GM11168 (cell line): ENCODE measurements at regions not wholly inside any gene's neighbourhood (a gene's known extent, or its start where the extent isn't known, plus 50 kb on each side); places are given as distances from the start of the nearest gene placed in this dataset.

Source experiments
- in situ Hi-C: fragments of 300-500 bp; cut with MboI; formaldehyde crosslinking; loops from one replicate; pipeline ENCODE4 v1.12.0; 2022; ENCODE audit warnings: low sequenced_read_pairs; ENCODE audit not compliant: unreplicated experiment

DNA sequence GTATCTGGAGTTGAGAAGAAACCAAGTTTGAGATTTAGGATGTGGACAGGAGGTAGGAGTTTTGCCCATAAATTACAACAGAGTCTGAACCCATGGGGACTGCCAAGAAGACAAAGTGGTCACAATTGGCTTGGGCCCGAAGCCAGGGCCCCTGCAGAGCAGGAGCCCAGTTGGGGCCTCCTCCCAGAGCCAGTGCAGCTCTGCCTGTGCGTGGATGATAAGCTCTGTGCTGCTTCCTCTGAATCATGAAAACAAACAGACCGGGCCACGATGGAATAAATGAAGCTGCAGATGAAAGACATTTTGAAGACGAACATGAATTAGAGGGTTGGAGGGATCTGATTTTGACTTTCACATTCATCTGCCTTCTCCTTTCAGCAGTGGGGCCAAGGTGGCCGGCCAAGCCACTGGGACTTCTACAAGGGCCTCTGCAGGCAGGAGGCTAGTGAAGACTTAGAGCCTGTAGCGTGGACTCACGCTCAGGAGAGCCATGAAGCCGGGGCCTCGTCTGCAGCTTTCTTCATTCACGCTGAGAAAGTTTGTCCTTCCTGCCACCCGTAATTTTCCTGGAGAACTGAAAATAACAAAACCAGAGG is 156.8 kb upstream of the LYZL1 start:
- in situ Hi-C loops = loop anchor here (25.0 kb wide), 1 partner anchor 470 kb away; no protein-coding TSS in a partner anchor

GRCh38 chr10:29132551-29133111 is 156.2 kb upstream of the LYZL1 start:
- in situ Hi-C loops = loop anchor here (25.0 kb wide), 1 partner anchor 470 kb away; no protein-coding TSS in a partner anchor

DNA sequence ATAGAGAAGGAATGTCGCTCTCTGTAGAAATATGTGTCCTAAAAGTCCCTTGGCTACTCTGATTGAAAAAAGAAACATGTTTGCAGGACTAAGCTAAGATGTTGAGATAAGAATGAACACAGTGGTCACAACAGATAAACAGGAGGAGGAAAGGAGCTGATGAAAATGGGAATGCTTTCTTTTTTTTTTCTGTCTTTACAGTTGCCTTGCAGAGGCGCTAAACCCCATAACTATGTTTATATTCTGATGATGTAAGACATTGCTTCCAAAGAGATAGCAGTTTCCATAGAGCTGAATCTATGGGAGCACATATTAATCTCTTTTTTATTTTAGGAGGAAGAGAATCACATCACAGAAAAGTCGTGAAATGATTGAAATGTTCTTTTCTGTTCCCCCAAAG is 153.5 kb upstream of the LYZL1 start:
- in situ Hi-C loops = loop anchor here (25.0 kb wide), 1 partner anchor 473 kb away; no protein-coding TSS in a partner anchor

DNA sequence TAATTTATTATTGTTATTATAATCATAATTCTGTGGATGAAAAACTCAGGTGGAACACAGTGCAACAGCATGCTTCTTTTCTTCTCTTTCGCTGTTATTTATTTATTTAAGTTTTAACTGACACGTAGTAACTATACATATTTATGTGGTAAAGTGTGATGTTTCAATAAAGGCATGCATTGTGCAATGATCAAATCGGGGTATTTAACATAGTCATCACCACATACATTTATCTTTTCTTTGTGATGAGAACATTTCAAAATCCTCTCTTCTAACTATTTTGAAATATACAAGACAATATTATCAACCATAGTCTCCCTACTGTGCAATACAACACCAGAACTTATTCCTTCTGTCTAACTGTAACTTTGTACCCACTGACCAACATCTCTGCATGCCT is 152.5 kb upstream of the LYZL1 start:
- in situ Hi-C loops = loop anchor here (25.0 kb wide), 1 partner anchor 474 kb away; no protein-coding TSS in a partner anchor

GRCh38 chr10:29140151-29140550 is 148.7 kb upstream of the LYZL1 start:
- in situ Hi-C loops = loop anchor here (25.0 kb wide), 1 partner anchor 478 kb away; no protein-coding TSS in a partner anchor

GRCh38 chr10:29140991-29141390 is 147.9 kb upstream of the LYZL1 start:
- in situ Hi-C loops = loop anchor here (25.0 kb wide), 1 partner anchor 479 kb away; no protein-coding TSS in a partner anchor

DNA sequence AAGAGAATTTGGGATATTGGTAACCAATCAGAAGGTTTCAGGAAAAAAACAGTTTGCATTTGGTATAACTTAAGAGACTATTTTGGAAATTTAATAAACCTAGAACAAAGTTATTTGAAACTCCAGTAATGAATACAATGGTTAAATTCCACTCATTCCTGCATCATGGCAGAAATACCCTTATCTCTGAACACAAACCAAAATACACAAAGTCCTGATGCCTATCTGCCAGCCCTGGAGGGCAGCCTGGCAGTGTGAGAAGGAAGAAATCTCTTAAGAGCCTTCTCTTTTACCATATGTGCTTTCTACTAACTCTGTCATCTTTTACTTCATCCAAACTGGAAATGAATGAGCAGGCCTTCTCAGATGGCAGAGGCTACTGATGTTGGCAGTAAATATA is 147.1 kb upstream of the LYZL1 start:
- in situ Hi-C loops = loop anchor here (25.0 kb wide), 1 partner anchor 479 kb away; no protein-coding TSS in a partner anchor

DNA sequence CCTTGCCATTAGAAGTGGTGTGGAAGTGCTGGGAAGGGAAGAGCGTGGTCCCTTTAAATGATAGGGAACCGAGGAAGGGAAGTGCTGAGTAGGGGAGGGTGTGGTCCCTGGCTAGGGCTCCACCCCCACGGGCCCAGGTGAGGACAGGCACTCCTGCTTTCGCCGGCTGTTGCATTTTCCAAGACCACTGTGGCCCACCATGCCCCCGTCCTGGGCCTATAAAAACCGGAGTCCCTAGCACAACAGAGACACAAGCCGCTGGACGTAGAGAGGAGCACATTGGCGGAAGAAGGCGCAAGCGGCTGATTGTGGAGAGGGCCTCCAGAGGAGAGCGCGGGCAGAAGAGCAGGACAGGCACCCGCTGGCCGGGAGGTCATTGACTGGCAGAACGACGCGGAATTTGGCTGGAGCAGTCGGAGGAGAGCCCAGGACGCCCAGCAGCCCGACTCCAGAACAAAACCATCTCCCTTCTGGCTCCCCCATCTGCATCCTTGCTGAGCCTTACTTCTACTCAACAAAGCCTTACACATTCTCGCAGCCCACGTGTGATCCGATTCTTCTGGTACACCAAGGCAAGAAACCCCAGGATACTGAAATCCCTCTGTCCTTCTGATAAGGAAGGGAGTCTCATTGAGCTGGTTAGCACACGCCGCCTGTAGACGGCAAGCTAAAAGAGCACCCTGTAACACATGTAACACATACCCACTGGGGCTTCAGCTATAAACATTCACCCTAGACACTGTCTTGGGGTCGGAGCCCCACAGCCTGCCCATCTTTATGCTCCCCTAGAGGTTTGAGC is 146.2 kb upstream of the LYZL1 start:
- in situ Hi-C loops = loop anchor here (25.0 kb wide), 1 partner anchor 480 kb away; no protein-coding TSS in a partner anchor

DNA sequence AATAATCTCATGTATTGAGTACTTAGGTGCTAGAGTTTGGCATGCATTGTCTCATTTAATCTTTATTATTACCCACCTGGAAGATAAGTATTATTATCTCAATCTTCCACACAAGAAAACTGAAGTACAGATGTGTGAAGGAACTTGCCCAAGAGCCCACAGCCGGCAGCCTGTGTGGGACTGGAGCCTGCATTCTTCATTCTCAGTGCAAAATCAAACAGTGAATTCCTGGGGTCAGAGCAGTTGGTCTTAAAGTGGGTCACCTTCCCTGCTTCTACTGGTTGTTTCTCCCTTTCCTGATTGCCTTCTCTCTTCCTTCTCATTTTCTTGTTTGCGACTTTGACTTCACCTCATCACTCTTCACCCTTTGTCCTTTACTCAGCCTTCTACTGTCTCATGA is 144.7 kb upstream of the LYZL1 start:
- in situ Hi-C loops = loop anchor here (25.0 kb wide), 1 partner anchor 482 kb away; no protein-coding TSS in a partner anchor

GRCh38 chr10:29146311-29147100 is 142.4 kb upstream of the LYZL1 start:
- in situ Hi-C loops = loop anchor here (25.0 kb wide), 1 partner anchor 484 kb away; no protein-coding TSS in a partner anchor

GRCh38 chr10:29150010-29150409 is 138.9 kb upstream of the LYZL1 start:
- in situ Hi-C loops = no loop called here

DNA sequence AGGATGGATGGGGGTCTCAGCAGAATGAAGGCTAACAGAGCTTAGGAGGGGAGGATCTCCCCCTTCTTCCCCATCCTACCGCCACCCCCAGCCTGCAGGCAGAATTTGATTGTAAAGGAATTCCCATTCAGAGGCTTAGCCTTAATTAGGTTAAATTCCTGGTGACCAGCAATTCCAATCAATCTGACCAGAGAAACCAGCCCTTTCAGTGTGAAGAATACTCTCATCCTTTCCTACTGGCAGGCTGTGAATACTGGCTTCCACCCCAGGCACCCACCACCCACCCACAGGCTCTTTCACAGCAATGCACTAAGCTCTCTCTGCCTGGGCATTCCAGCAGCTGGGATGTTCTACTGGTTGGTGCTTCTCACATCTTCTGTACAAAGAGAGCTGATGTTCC is 137.9 kb upstream of the LYZL1 start:
- in situ Hi-C loops = no loop called here

DNA sequence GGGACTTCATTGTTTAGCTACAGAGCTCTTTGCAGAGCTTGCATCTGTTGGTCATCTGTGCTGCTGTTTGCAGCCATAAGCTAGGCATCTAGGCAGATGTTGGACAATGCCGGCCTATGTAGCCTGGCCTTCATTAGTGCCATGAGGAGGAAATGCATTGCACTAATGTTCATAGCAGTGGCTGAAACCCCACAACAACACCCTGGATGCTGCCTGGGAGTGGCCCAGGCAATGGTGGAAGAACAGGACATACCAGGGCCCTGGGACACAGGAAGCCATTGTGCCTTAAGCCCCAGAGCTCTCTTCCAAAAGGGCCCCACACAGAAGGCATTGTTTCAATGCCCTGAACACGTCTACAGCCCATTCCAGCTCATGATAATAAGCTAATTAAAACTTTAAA is 131.5 kb upstream of the LYZL1 start:
- in situ Hi-C loops = no loop called here

GRCh38 chr10:29158066-29158465 is 130.8 kb upstream of the LYZL1 start:
- in situ Hi-C loops = no loop called here

GRCh38 chr10:29160150-29160617 is 128.7 kb upstream of the LYZL1 start:
- in situ Hi-C loops = no loop called here

DNA sequence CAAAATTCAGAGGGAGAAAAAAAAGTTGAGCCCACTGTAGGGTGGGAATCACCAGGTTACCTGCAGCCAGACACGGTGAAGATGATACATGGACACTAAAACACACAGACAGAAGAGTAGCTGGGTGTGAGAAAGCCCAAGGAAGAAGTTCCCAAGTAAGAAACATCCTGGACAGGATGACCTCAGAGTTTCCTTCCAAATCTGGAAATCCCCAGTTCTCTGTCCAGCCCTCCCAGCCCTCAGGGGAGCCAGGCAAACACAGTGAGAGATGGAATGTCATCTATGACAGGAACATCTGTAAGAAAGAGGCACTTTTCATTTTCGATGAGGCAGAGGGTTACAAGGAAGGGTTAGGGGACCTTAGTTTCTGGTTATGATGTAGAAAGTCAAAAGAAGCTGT is 125.1 kb upstream of the LYZL1 start:
- in situ Hi-C loops = no loop called here

- in situ Hi-C loops = no loop called here
Observed at GRCh38 chr10:29166713-29167112, 122.2 kb upstream of the LYZL1 start.

DNA sequence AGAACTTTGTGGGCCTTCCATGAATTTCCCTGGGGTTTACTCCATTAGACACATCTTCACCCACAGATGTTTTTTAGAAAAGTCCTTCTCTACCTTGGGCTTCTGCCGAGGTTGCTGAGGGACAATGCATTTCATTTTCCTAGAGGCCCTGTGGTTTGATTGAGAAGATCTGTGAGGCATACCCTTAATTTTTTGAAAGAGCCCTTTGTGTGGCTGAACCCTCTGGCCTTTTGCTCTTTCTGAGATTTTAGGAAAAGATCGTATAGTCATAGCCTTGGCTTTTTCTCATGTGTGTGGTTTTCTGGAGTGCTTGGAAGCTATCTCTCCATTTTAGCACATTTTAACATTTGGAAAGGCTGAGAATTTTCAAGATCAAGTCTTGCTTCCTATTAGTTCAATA is 119.8 kb upstream of the LYZL1 start:
- in situ Hi-C loops = no loop called here

DNA sequence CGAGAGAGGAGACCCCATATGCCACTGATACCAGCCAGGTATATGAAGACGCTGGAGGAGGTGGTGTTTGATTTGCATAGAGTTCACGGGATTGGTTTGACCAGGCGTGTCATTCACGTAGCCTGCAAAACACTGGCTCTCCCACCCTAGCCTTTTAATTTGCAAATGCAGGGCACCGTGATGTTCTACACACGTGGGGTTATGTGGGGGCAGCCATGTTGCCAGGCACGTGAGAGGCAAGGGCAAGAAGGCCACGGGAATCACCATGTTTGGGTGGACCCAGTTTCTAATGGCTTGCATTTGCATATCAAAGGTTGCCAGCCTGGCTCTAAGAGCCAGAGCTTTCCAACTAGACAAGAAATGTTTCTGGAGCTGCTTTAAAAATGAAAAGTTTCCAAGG is 117.2 kb upstream of the LYZL1 start:
- in situ Hi-C loops = no loop called here

DNA sequence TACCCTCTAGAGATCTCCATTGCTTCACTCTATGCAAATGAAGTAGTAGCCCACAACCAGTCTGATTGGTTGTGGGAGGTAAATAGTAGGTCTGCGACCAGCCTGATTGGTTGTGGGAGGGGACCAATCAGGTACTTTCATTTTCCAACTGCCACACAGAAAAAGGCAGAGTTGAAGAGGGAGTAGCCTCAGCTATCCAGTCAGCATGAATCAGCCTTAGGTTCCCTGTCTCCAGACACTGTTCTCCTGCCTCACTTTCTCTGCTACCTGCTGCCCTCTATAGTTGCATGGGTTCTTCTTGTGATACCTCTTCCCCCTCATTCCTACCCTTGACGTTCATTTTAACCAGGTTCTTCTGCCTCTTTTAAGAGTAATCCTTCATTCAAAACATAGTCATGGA is 114.5 kb upstream of the LYZL1 start:
- in situ Hi-C loops = no loop called here
